Common myeloid progenitor, CD34-positive (primary cell): ENCODE measurements at regions not wholly inside any gene's neighbourhood (a gene's known extent, or its start where the extent isn't known, plus 50 kb on each side); places are given as distances from the start of the nearest gene placed in this dataset.
"Not testable (repeated sequence)": the region's sequence is repeated elsewhere in the genome, so short reads cannot be mapped to it uniquely, and the experiment has no call there.

Source experiments
- CTCF ChIA-PET: fragments of 350-600 bp; sonication (Branson Sonifier 250); formaldehyde crosslinking; loops from one replicate; lab custom pipeline; 2021; ENCODE audit warnings: antibody characterized with exemption; lab: Charles Lee
- POLR2A ChIA-PET: fragments of 350-600 bp; sonication (Branson Sonifier 250); formaldehyde crosslinking; loops from one replicate; lab custom pipeline; 2021; ENCODE audit warnings: antibody characterized with exemption; lab: Charles Lee
- DNase-seq, 3 donors: peaks; one replicate each; pipeline versions ENCODE4 v3.0.0 to v3.0.0-alpha.2; 2013
- H3K27ac ChIP-seq, 2 experiments: 1 replicate in 1 of 2; 2 replicates in 1 of 2; pipeline ENCODE4 v1.7.0; 2013; ENCODE audit warnings: inconsistent platforms in 2 of 2, low read length in 2 of 2, mild to moderate bottlenecking in 2 of 2, low read depth in 1 of 2, moderate library complexity in 1 of 2; ENCODE audit not compliant: severe bottlenecking in 2 of 2, insufficient read depth in 1 of 2, poor library complexity in 1 of 2
- H3K27me3 ChIP-seq, 5 experiments: replicated peaks in 2 of 5; 1 replicate in 3 of 5; 2 replicates in 2 of 5; pipeline versions ENCODE4 v1.6.1 to v1.7.0; 2013; ENCODE audit warnings: low read length in 4 of 5, mild to moderate bottlenecking in 2 of 5, moderate library complexity in 2 of 5, inconsistent platforms in 1 of 5; ENCODE audit not compliant: insufficient read depth in 5 of 5, control insufficient read depth in 4 of 5
- H3K36me3 ChIP-seq, 4 experiments: 1 replicate in 2 of 4; 2 replicates in 2 of 4; pipeline versions ENCODE4 v1.6.1 to v1.7.0; 2013; ENCODE audit warnings: low read length in 3 of 4, control low read depth in 1 of 4, mild to moderate bottlenecking in 1 of 4; ENCODE audit not compliant: control insufficient read depth in 4 of 4, insufficient read depth in 4 of 4
- H3K4me1 ChIP-seq, 4 experiments: 1 replicate in 3 of 4; 2 replicates in 1 of 4; pipeline versions ENCODE4 v1.6.1 to v1.7.1; 2013; ENCODE audit warnings: low read length in 3 of 4, mild to moderate bottlenecking in 3 of 4, control low read depth in 1 of 4, inconsistent platforms in 1 of 4, moderate library complexity in 1 of 4; ENCODE audit not compliant: control insufficient read depth in 4 of 4, insufficient read depth in 4 of 4; ENCODE audit errors: control extremely low read depth in 1 of 4
- H3K4me3 ChIP-seq, 7 experiments: 1 replicate in 4 of 7; 2 replicates in 3 of 7; pipeline versions ENCODE4 v1.5.1 to v1.7.0; 2013; ENCODE audit warnings: mild to moderate bottlenecking in 7 of 7, low read length in 6 of 7, moderate library complexity in 6 of 7, inconsistent platforms in 2 of 7, low read depth in 2 of 7, control low read depth in 1 of 7; ENCODE audit not compliant: insufficient read depth in 4 of 7, control insufficient read depth in 1 of 7; ENCODE audit errors: extremely low read depth in 1 of 7
- H3K9me3 ChIP-seq, 5 experiments: 1 replicate in 4 of 5; 2 replicates in 1 of 5; pipeline versions ENCODE4 v1.6.1 to v1.7.1; 2013; ENCODE audit warnings: low read length in 4 of 5, mild to moderate bottlenecking in 2 of 5, inconsistent platforms in 1 of 5, low read depth in 1 of 5, moderate library complexity in 1 of 5; ENCODE audit not compliant: control insufficient read depth in 4 of 5, insufficient read depth in 2 of 5; ENCODE audit errors: control extremely low read depth in 1 of 5
- WGBS: methylation state at CpG from one replicate; pipeline ENCODE4 v1.1.5; 2013; ENCODE audit not compliant: insufficient coverage; 5-methylcytosine and 5-hydroxymethylcytosine counted together

GRCh38 chr2:107725824-107726223 is 100.9 kb upstream of the RGPD4 start:
- H3K9me3 ChIP-seq, H3K27me3 ChIP-seq, H3K4me1 ChIP-seq, POLR2A ChIA-PET, CTCF ChIA-PET, H3K36me3 ChIP-seq, DNase-seq, H3K27ac ChIP-seq, H3K4me3 ChIP-seq: not testable (repeated sequence)
- no CpG with 5 or more reads among the region's 1 CpG for WGBS

GRCh38 chr2:107727318-107727717 is 99.4 kb upstream of the RGPD4 start:
- peaks cover 0 to 1% (median 0%) of the 10 kb centered on the region in 5 experiments for H3K9me3 ChIP-seq
- ChIA-PET CTCF (no interaction called here), POLR2A (no interaction called here)
- no peak overlapping the region for H3K4me3 ChIP-seq
- no peaks in the 10 kb centered on the region for H3K4me1 ChIP-seq
- H3K36me3 ChIP-seq: no peaks in the 10 kb centered on the region
- H3K27ac ChIP-seq: no peak overlapping the region
- DNase-seq: no peak
- no peaks in the 10 kb centered on the region for H3K27me3 ChIP-seq

GRCh38 chr2:107728586-107728985 is 98.1 kb upstream of the RGPD4 start:
- H3K27me3 ChIP-seq: no peaks in the 10 kb centered on the region
- 96% methylated on average over 3 of the region's 5 CpGs for WGBS
- no peak overlapping the region for H3K4me3 ChIP-seq
- no peaks in the 10 kb centered on the region for H3K4me1 ChIP-seq
- DNase-seq: no peak
- peaks cover 0 to 1% (median 0%) of the 10 kb centered on the region in 5 experiments for H3K9me3 ChIP-seq
- no peak overlapping the region for H3K27ac ChIP-seq
- POLR2A ChIA-PET: no interaction called here
- CTCF ChIA-PET: no interaction called here
- H3K36me3 ChIP-seq: no peaks in the 10 kb centered on the region

GRCh38 chr2:107729440-107729839 is 97.3 kb upstream of the RGPD4 start:
- no peaks in the 10 kb centered on the region for H3K36me3 ChIP-seq
- H3K27ac ChIP-seq: no peak overlapping the region
- ChIA-PET CTCF (no interaction called here), POLR2A (no interaction called here)
- no peaks in the 10 kb centered on the region for H3K27me3 ChIP-seq
- no peaks in the 10 kb centered on the region for H3K4me1 ChIP-seq
- H3K4me3 ChIP-seq: no peak overlapping the region
- peaks cover 0 to 1% (median 0%) of the 10 kb centered on the region in 5 experiments for H3K9me3 ChIP-seq
- no peak for DNase-seq
- WGBS: no CpG with 5 or more reads among the region's 3 CpGs

GRCh38 chr2:107730898-107731297 is 95.8 kb upstream of the RGPD4 start:
- Histone ChIP-seq H3K36me3 (no peaks in the 10 kb centered on the region), H3K27me3 (no peaks in the 10 kb centered on the region), H3K4me3 (no peak overlapping the region), H3K9me3 (no peaks in the 10 kb centered on the region), H3K27ac (no peak overlapping the region), H3K4me1 (no peaks in the 10 kb centered on the region)
- POLR2A ChIA-PET: no interaction called here
- WGBS: 100% methylated on average over 1 of the region's 2 CpGs
- CTCF ChIA-PET: no interaction called here
- DNase-seq: peak in 2 of 3 donors; percentile 41 to 66

GRCh38 chr2:107731435-107731834 is 95.3 kb upstream of the RGPD4 start:
- Histone ChIP-seq H3K4me3 (no peak overlapping the region), H3K9me3 (no peaks in the 10 kb centered on the region), H3K27ac (no peak overlapping the region), H3K4me1 (no peaks in the 10 kb centered on the region), H3K27me3 (no peaks in the 10 kb centered on the region), H3K36me3 (no peaks in the 10 kb centered on the region)
- DNase-seq: no peak
- POLR2A ChIA-PET: no interaction called here
- CTCF ChIA-PET: no interaction called here

GRCh38 chr2:107735201-107735600 is 91.5 kb upstream of the RGPD4 start:
- H3K27me3 ChIP-seq: no peaks in the 10 kb centered on the region
- ChIA-PET POLR2A (no interaction called here), CTCF (interaction anchor here (1.3 kb wide), 1 partner anchor 13 kb away, joined by 6 read pairs; no protein-coding TSS in a partner anchor)
- H3K27ac ChIP-seq: no peak overlapping the region
- H3K36me3 ChIP-seq: no peaks in the 10 kb centered on the region
- WGBS: 100% methylated on average over 2 of the region's 2 CpGs
- no peak for DNase-seq
- H3K9me3 ChIP-seq: no peaks in the 10 kb centered on the region
- H3K4me3 ChIP-seq: no peak overlapping the region
- peaks cover 0 to 1% (median 0%) of the 10 kb centered on the region in 4 experiments for H3K4me1 ChIP-seq
